ENCODE measurements at regions not wholly inside any gene's neighbourhood (a gene's known extent, or its start where the extent isn't known, plus 50 kb on each side); places are given as distances from the start of the nearest gene placed in this dataset.

- no peak for DNase-seq
Measured at GRCh38 chr14:95409477-95410272, 90.0 kb upstream of the CLMN start.

GRCh38 chr14:95408731-95409476 lies 89.2 kb upstream of the CLMN start:
- no peak for DNase-seq

GRCh38 chr14:95407354-95407753 lies 87.6 kb upstream of the CLMN start:
- no peak for DNase-seq

- DNase-seq, result no peak
Measured at GRCh38 chr14:95406756-95407277, 87.1 kb upstream of the CLMN start.

- DNase-seq, result no peak
Measured at GRCh38 chr14:95404583-95404982, 84.9 kb upstream of the CLMN start.

GRCh38 chr14:95402578-95402977 lies 82.9 kb upstream of the CLMN start:
- DNase-seq, result no peak

- DNase-seq, result no peak
Measured at GRCh38 chr14:95402176-95402575, 82.5 kb upstream of the CLMN start.

GRCh38 chr14:95398630-95399547 lies 79.2 kb upstream of the CLMN start:
- DNase-seq, result no peak

GRCh38 chr14:95397325-95397724 lies 77.6 kb upstream of the CLMN start:
- no peak for DNase-seq

GRCh38 chr14:95396221-95396620 lies 76.5 kb upstream of the CLMN start:
- no peak for DNase-seq

- DNase-seq, result no peak
Measured at GRCh38 chr14:95395098-95395737, 75.5 kb upstream of the CLMN start.

- no peak for DNase-seq
Measured at GRCh38 chr14:95394297-95395097, 74.8 kb upstream of the CLMN start.

GRCh38 chr14:95392841-95393240 lies 73.1 kb upstream of the CLMN start:
- DNase-seq, result no peak

GRCh38 chr14:95391331-95391730 lies 71.6 kb upstream of the CLMN start:
- no peak for DNase-seq

GRCh38 chr14:95389471-95390011 lies 69.8 kb upstream of the CLMN start:
- no peak for DNase-seq

- DNase-seq, result no peak
Measured at GRCh38 chr14:95388699-95389098, 69.0 kb upstream of the CLMN start.

- no peak for DNase-seq
Measured at GRCh38 chr14:95387826-95388445, 68.2 kb upstream of the CLMN start.

- DNase-seq, result no peak
Measured at GRCh38 chr14:95386536-95387095, 66.9 kb upstream of the CLMN start.

- no peak for DNase-seq
Measured at GRCh38 chr14:95385701-95386100, 66.0 kb upstream of the CLMN start.

- DNase-seq, result no peak
Measured at GRCh38 chr14:95382747-95383146, 63.0 kb upstream of the CLMN start.

Data from effector CD4-positive, alpha-beta T cell (primary cell).